ENCODE measurements at regions not wholly inside any gene's neighbourhood (a gene's known extent, or its start where the extent isn't known, plus 50 kb on each side); places are given as distances from the start of the nearest gene placed in this dataset.

- no peaks in the 10 kb centered on the region for H3K27me3 ChIP-seq
- ATAC-seq, result no peak
- 16 to 52% methylated on average over 3 to 9 of the region's 9 CpGs for WGBS, 2 donors
- no peak for DNase-seq
- H3K27ac ChIP-seq, result no peak overlapping the region
- H3K9me3 ChIP-seq, result no peaks in the 10 kb centered on the region
- no peaks in the 10 kb centered on the region for H3K36me3 ChIP-seq (replicated peaks in 1 of 2; ENCODE audit: insufficient read depth in 1 of 2, low read depth in 2 of 2)
- H3K4me3 ChIP-seq, result no peak overlapping the region
- H3K4me1 ChIP-seq, result no peaks in the 10 kb centered on the region
- intact Hi-C loops (cut with DNase I), result no loop called here
- no peak for TF ChIP-seq CTCF (IDR thresholded peaks at IDR 0.05)
- no peak for TF ChIP-seq POLR2A (IDR thresholded peaks at IDR 0.05)
Observed at GRCh38 chr2:15780912-15781574, 159.3 kb upstream of the MYCN start.

GRCh38 chr2:15782009-15782751, 158.2 kb upstream of the MYCN start:
- ATAC-seq, result no peak
- TF ChIP-seq POLR2A (IDR thresholded peaks at IDR 0.05) (no peak), CTCF (IDR thresholded peaks at IDR 0.05) (no peak)
- H3K9me3 ChIP-seq, result no peaks in the 10 kb centered on the region
- H3K4me1 ChIP-seq, result no peaks in the 10 kb centered on the region
- H3K36me3 ChIP-seq (replicated peaks in 1 of 2; ENCODE audit: insufficient read depth in 1 of 2, low read depth in 2 of 2), result no peaks in the 10 kb centered on the region
- no peaks in the 10 kb centered on the region for H3K27me3 ChIP-seq
- intact Hi-C loops (cut with DNase I), result no loop called here
- DNase-seq, result no peak
- WGBS, 2 donors, result 34 to 39% methylated on average over 16 of the region's 16 CpGs
- no peak overlapping the region for H3K27ac ChIP-seq
- no peak overlapping the region for H3K4me3 ChIP-seq

- Histone ChIP-seq H3K4me1 (no peaks in the 10 kb centered on the region), H3K27me3 (no peaks in the 10 kb centered on the region), H3K36me3 (replicated peaks in 1 of 2; ENCODE audit: insufficient read depth in 1 of 2, low read depth in 2 of 2) (no peaks in the 10 kb centered on the region), H3K4me3 (no peak overlapping the region), H3K27ac (no peak overlapping the region), H3K9me3 (no peaks in the 10 kb centered on the region)
- TF ChIP-seq POLR2A (IDR thresholded peaks at IDR 0.05), result no peak
- no peak for TF ChIP-seq CTCF (IDR thresholded peaks at IDR 0.05)
- intact Hi-C loops (cut with DNase I), result no loop called here
- no peak for ATAC-seq
- 55 to 59% methylated on average over 7 of the region's 7 CpGs for WGBS, 2 donors
- no peak for DNase-seq
Observed at GRCh38 chr2:15782769-15783294, 157.5 kb upstream of the MYCN start.

GRCh38 chr2:15783489-15783888, 156.9 kb upstream of the MYCN start:
- no peak for DNase-seq
- 75 to 80% methylated on average over 6 of the region's 6 CpGs for WGBS, 2 donors
- TF ChIP-seq POLR2A (IDR thresholded peaks at IDR 0.05), result no peak
- no peak for TF ChIP-seq CTCF (IDR thresholded peaks at IDR 0.05)
- no peaks in the 10 kb centered on the region for H3K4me1 ChIP-seq
- intact Hi-C loops (cut with DNase I), result no loop called here
- H3K9me3 ChIP-seq, result no peaks in the 10 kb centered on the region
- no peak overlapping the region for H3K27ac ChIP-seq
- no peaks in the 10 kb centered on the region for H3K27me3 ChIP-seq
- ATAC-seq, result no peak
- H3K36me3 ChIP-seq (replicated peaks in 1 of 2; ENCODE audit: insufficient read depth in 1 of 2, low read depth in 2 of 2), result no peaks in the 10 kb centered on the region
- H3K4me3 ChIP-seq, result no peak overlapping the region

All from body of pancreas (tissue), 4 donors.